CD4-positive, alpha-beta T cell (primary cell): ENCODE measurements at regions not wholly inside any gene's neighbourhood (a gene's known extent, or its start where the extent isn't known, plus 50 kb on each side); places are given as distances from the start of the nearest gene placed in this dataset.

ENCODE experiments used
- ATAC-seq: fragments of 200-7000 bp; cut with Tn5 transposase; one replicate; pipeline ENCODE4 v1.10.0; 2022; ENCODE audit warnings: mild to moderate bottlenecking; ENCODE audit not compliant: poor library complexity
- CTCF ChIA-PET: fragments of 350-600 bp; sonication (Branson Sonifier 250); formaldehyde crosslinking; loops from one replicate; lab custom pipeline; 2021; ENCODE audit warnings: antibody characterized with exemption, inconsistent platforms; lab: Charles Lee
- POLR2A ChIA-PET: fragments of 350-600 bp; sonication (Branson Sonifier 250); formaldehyde crosslinking; loops from one replicate; lab custom pipeline; 2021; ENCODE audit warnings: antibody characterized with exemption, inconsistent platforms; lab: Charles Lee
- DNase-seq, 14 experiments: peaks; one replicate each; pipeline ENCODE4 v3.0.0-alpha.2; 2013 to 2020; ENCODE audit warnings: mixed read lengths in 2 of 14
- H3K27ac ChIP-seq, 2 donors: one replicate each; pipeline versions ENCODE4 v1.5.1 to v1.7.0; 2013; ENCODE audit warnings: low read length in 2 of 2, low read depth in 1 of 2, mild to moderate bottlenecking in 1 of 2
- H3K27me3 ChIP-seq, 2 experiments: 1 replicate in 1 of 2; 2 replicates in 1 of 2; pipeline versions ENCODE4 v1.6.1 to v1.7.0; 2013; ENCODE audit warnings: low read length in 2 of 2, control low read depth in 1 of 2, mild to moderate bottlenecking in 1 of 2, moderate library complexity in 1 of 2; ENCODE audit not compliant: insufficient read depth in 2 of 2, control insufficient read depth in 1 of 2
- H3K36me3 ChIP-seq: one replicate; pipeline ENCODE4 v1.6.1; 2013; ENCODE audit warnings: low read length, control low read depth; ENCODE audit not compliant: insufficient read depth
- H3K4me1 ChIP-seq: one replicate; pipeline ENCODE4 v1.6.1; 2013; ENCODE audit warnings: low read length, control low read depth; ENCODE audit not compliant: insufficient read depth
- H3K4me3 ChIP-seq: one replicate; pipeline ENCODE4 v1.5.1; 2013; ENCODE audit warnings: mild to moderate bottlenecking, low read length, moderate library complexity
- H3K9me3 ChIP-seq, 2 experiments: 1 replicate in 1 of 2; 2 replicates in 1 of 2; pipeline versions ENCODE4 v1.6.1 to v1.7.0; 2013; ENCODE audit warnings: low read length in 2 of 2, mild to moderate bottlenecking in 2 of 2, control low read depth in 1 of 2, moderate library complexity in 1 of 2; ENCODE audit not compliant: control insufficient read depth in 1 of 2, insufficient read depth in 1 of 2
- H3K27ac Mint-ChIP-seq: one replicate; pipeline ENCODE4 v1.8.0; 2020; ENCODE audit warnings: mixed read lengths
- H3K27me3 Mint-ChIP-seq: one replicate; pipeline ENCODE4 v1.8.0; 2021; ENCODE audit warnings: mixed read lengths
- H3K36me3 Mint-ChIP-seq: one replicate; pipeline ENCODE4 v1.8.0; 2021; ENCODE audit warnings: low read depth, mixed read lengths
- H3K4me1 Mint-ChIP-seq: one replicate; pipeline ENCODE4 v1.8.0; 2021; ENCODE audit warnings: low read depth, mixed read lengths
- H3K4me3 Mint-ChIP-seq: one replicate; pipeline ENCODE4 v1.8.0; 2020; ENCODE audit warnings: mild to moderate bottlenecking, mixed read lengths
- H3K9me3 Mint-ChIP-seq: one replicate; pipeline ENCODE4 v1.8.0; 2020; ENCODE audit warnings: mixed read lengths
- CTCF ChIP-seq: fragments of 200-600 bp; IDR thresholded peaks from one replicate; pipeline ENCODE4 v1.8.0; 2022; ENCODE audit warnings: antibody characterized with exemption, mild to moderate bottlenecking
- intact Hi-C, 2 experiments: fragments of 100-400 bp; cut with DNase I in 1 of 2; cut with micrococcal nuclease in 1 of 2; formaldehyde crosslinking; loops; one replicate each; pipeline versions ENCODE4 v1.15.1 to v1.9.0; 2023 to 2025; cut with DNase I, micrococcal nuclease

GRCh38 chr1:65722461-65722860 is 70.2 kb upstream of the PDE4B start:
- Histone ChIP-seq H3K27ac (no peak overlapping the region), H3K27me3 (no peaks in the 10 kb centered on the region), H3K36me3 (no peaks in the 10 kb centered on the region), H3K4me1 (no peaks in the 10 kb centered on the region), H3K9me3 (no peaks in the 10 kb centered on the region), H3K4me3 (no peak overlapping the region)
- POLR2A ChIA-PET = interaction anchor here (0.6 kb wide), 1 partner anchor 38 kb away, joined by 3 read pairs; no protein-coding TSS in a partner anchor
- Mint-ChIP-seq H3K4me1 (no peaks in the 10 kb centered on the region), H3K27me3 (peaks cover 20% of the 10 kb centered on the region), H3K4me3 (no peak overlapping the region), H3K9me3 (no peaks in the 10 kb centered on the region), H3K36me3 (no peaks in the 10 kb centered on the region), H3K27ac (no peak overlapping the region)
- CTCF ChIA-PET = no interaction called here
- intact Hi-C loops = no loop called here
- no peak for TF ChIP-seq CTCF
- DNase-seq (no peak), ATAC-seq (no peak)

GRCh38 chr1:65724151-65724550 is 68.5 kb upstream of the PDE4B start:
- no peak for TF ChIP-seq CTCF

GRCh38 chr1:65725064-65725463 is 67.6 kb upstream of the PDE4B start:
- Mint-ChIP-seq H3K27ac (no peak overlapping the region), H3K4me3 (no peak overlapping the region), H3K9me3 (no peaks in the 10 kb centered on the region), H3K36me3 (no peaks in the 10 kb centered on the region), H3K4me1 (no peaks in the 10 kb centered on the region), H3K27me3 (peaks cover 16% of the 10 kb centered on the region)
- H3K27ac ChIP-seq = no peak overlapping the region
- DNase-seq (no peak), ATAC-seq (no peak)
- TF ChIP-seq CTCF = no peak
- no peaks in the 10 kb centered on the region for H3K4me1 ChIP-seq
- no peaks in the 10 kb centered on the region for H3K9me3 ChIP-seq
- intact Hi-C loops = no loop called here
- ChIA-PET POLR2A (no interaction called here), CTCF (no interaction called here)
- H3K27me3 ChIP-seq = no peaks in the 10 kb centered on the region
- no peak overlapping the region for H3K4me3 ChIP-seq
- H3K36me3 ChIP-seq = no peaks in the 10 kb centered on the region

More at GRCh38 chr1:65724151-65724550, 68.5 kb upstream of the PDE4B start:
- DNase-seq (no peak), ATAC-seq (no peak)
- Histone ChIP-seq H3K4me1 (no peaks in the 10 kb centered on the region), H3K9me3 (no peaks in the 10 kb centered on the region), H3K36me3 (no peaks in the 10 kb centered on the region), H3K27me3 (no peaks in the 10 kb centered on the region), H3K4me3 (no peak overlapping the region), H3K27ac (no peak overlapping the region)
- Mint-ChIP-seq H3K4me1 (no peaks in the 10 kb centered on the region), H3K27me3 (peaks cover 16% of the 10 kb centered on the region), H3K4me3 (no peak overlapping the region), H3K27ac (no peak overlapping the region), H3K36me3 (no peaks in the 10 kb centered on the region), H3K9me3 (no peaks in the 10 kb centered on the region)
- ChIA-PET CTCF (no interaction called here), POLR2A (no interaction called here)
- intact Hi-C loops = no loop called here
